ENCODE measurements at regions not wholly inside any gene's neighbourhood (a gene's known extent, or its start where the extent isn't known, plus 50 kb on each side); places are given as distances from the start of the nearest gene placed in this dataset.
A peak's percentile ranks its signal among the peaks of the same experiment; 100 is the strongest.
"Not testable (repeated sequence)": the region's sequence is repeated elsewhere in the genome, so short reads cannot be mapped to it uniquely, and the experiment has no call there.

- no peak for DNase-seq
These were observed 84.6 kb upstream of the WDR72 start for GRCh38 chr15:53843869-53844569.

- DNase-seq, result no peak
These were observed 83.7 kb upstream of the WDR72 start for GRCh38 chr15:53843166-53843565.

GRCh38 chr15:53841651-53842050 is 82.2 kb upstream of the WDR72 start:
- no peak for DNase-seq

GRCh38 chr15:53840681-53841080 is 81.2 kb upstream of the WDR72 start:
- DNase-seq, result no peak

GRCh38 chr15:53837263-53837662 is 77.8 kb upstream of the WDR72 start:
- DNase-seq, result peak; percentile 85

- DNase-seq, result no peak
These were observed 77.2 kb upstream of the WDR72 start for GRCh38 chr15:53836618-53837017.

- DNase-seq, result no peak
These were observed 75.8 kb upstream of the WDR72 start for GRCh38 chr15:53835309-53835708.

- DNase-seq, result no peak
These were observed 74.8 kb upstream of the WDR72 start for GRCh38 chr15:53834214-53834613.

- DNase-seq, result no peak
These were observed 73.7 kb upstream of the WDR72 start for GRCh38 chr15:53833134-53833624.

GRCh38 chr15:53831907-53832770 is 72.7 kb upstream of the WDR72 start:
- DNase-seq, result no peak

- no peak for DNase-seq
These were observed 71.4 kb upstream of the WDR72 start for GRCh38 chr15:53830707-53831386.

GRCh38 chr15:53829923-53830459 is 70.5 kb upstream of the WDR72 start:
- no peak for DNase-seq

GRCh38 chr15:53829471-53829870 is 70.0 kb upstream of the WDR72 start:
- no peak for DNase-seq

- no peak for DNase-seq
These were observed 67.9 kb upstream of the WDR72 start for GRCh38 chr15:53827355-53827754.

- peak; percentile 41 for DNase-seq
These were observed 52.1 kb upstream of the WDR72 start for GRCh38 chr15:53811530-53811929.

- DNase-seq, result not testable (repeated sequence)
These were observed 50.8 kb upstream of the WDR72 start for GRCh38 chr15:53810306-53810705.

Measured in NCI-H1436 (cell line).